HG03457 (cell line): ENCODE measurements at regions not wholly inside any gene's neighbourhood (a gene's known extent, or its start where the extent isn't known, plus 50 kb on each side); places are given as distances from the start of the nearest gene placed in this dataset.

ENCODE experiments used
- ATAC-seq: cut with Tn5 transposase; IDR thresholded peaks from one replicate; pipeline ENCODE4 v1.9.1; 2021; ENCODE audit warnings: moderate number of reproducible peaks; ENCODE audit not compliant: unreplicated experiment

GRCh38 chr3:159937561-159938166, 51.0 kb upstream of the IL12A start:
- no peak for ATAC-seq

DNA sequence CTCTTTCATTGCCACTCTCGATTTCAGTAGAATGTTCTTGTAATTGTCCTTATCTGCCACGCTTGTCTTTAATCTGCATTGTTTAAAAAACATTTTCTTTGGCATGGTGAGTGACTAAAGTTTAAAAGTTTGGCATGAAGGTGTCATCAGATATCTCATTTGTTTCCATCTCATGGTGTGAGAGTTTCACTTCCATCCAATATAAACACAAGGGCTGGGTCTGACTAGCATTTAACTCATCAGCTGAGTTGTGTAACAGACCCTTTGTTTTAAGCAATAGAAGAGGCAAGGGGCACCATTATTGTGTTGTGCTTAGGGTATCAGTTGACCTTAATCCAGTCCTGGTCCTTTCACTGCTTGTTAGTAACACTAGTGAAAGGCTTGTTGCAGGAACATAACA, 49.9 kb upstream of the IL12A start:
- no peak for ATAC-seq
